SK-N-SH (cell line): ENCODE measurements at regions not wholly inside any gene's neighbourhood (a gene's known extent, or its start where the extent isn't known, plus 50 kb on each side); places are given as distances from the start of the nearest gene placed in this dataset.

Source experiments
- CTCF ChIA-PET: fragments of 300-600, 350-600 bp; formaldehyde crosslinking; extraction: SDS; loops from one replicate; lab custom pipeline; 2021; lab: Yijun Ruan, JAX
- POLR2A ChIA-PET: fragments of 350-600 bp; sonication (Branson Sonifier 250); formaldehyde crosslinking; extraction: SDS; loops from one replicate; lab custom pipeline; 2020; ENCODE audit warnings: antibody characterized with exemption, inconsistent platforms; lab: Yijun Ruan, JAX
- DNase-seq: peaks from one replicate; pipeline ENCODE4 v3.0.0; 2012
- H2AFZ ChIP-seq: fragments of 200-600 bp; sonication (generic); 2 replicates; pipeline ENCODE4 v1.8.1; 2016; ENCODE audit warnings: antibody characterized with exemption, mild to moderate bottlenecking, low read depth
- H3F3A ChIP-seq: fragments of 200-600 bp; sonication (generic); replicated peaks from 2 replicates; pipeline ENCODE3; 2016; ENCODE audit warnings: antibody characterized with exemption, mild to moderate bottlenecking; ENCODE audit not compliant: insufficient read depth
- H3K27ac ChIP-seq, 2 experiments: fragments of 200-500 bp in 1 of 2; fragments of 200-600 bp in 1 of 2; sonication (Bioruptor generic) in 1 of 2; sonication (generic), shearing (Covaris generic) in 1 of 2; 2 replicates each; pipeline versions ENCODE4 v1.5.1 to v1.6.1; 2014 to 2016; ENCODE audit warnings: low read depth in 2 of 2, inconsistent platforms in 1 of 2, low read length in 1 of 2, mild to moderate bottlenecking in 1 of 2, mixed read lengths in 1 of 2
- H3K27me3 ChIP-seq: fragments of 200-600 bp; sonication (generic), shearing (Covaris generic); 2 replicates; pipeline ENCODE4 v1.6.1; 2016; ENCODE audit warnings: mixed run types; ENCODE audit not compliant: insufficient read depth
- H3K36me3 ChIP-seq, 2 experiments: fragments of 200-500 bp in 1 of 2; fragments of 200-600 bp in 1 of 2; sonication (Bioruptor generic) in 1 of 2; sonication (generic) in 1 of 2; replicated peaks in 1 of 2; 2 replicates each; pipeline versions ENCODE3 to v1.5.1; 2014 to 2016; ENCODE audit warnings: low read length in 1 of 2, mild to moderate bottlenecking in 1 of 2; ENCODE audit not compliant: insufficient read depth in 2 of 2, control insufficient read depth in 1 of 2
- H3K4me1 ChIP-seq, 2 experiments: fragments of 200-500 bp in 1 of 2; fragments of 200-600 bp in 1 of 2; sonication (Bioruptor generic) in 1 of 2; sonication (generic), shearing (Covaris generic) in 1 of 2; 2 replicates each; pipeline versions ENCODE4 v1.5.1 to v1.6.1; 2014 to 2016; ENCODE audit warnings: low read depth in 1 of 2, low read length in 1 of 2, mixed run types in 1 of 2; ENCODE audit not compliant: insufficient read depth in 2 of 2, control insufficient read depth in 1 of 2
- H3K4me2 ChIP-seq: fragments of 200-600 bp; sonication (generic), shearing (Covaris generic); 2 replicates; pipeline ENCODE4 v1.6.1; 2017; ENCODE audit warnings: mixed run types
- H3K4me3 ChIP-seq, 2 experiments: fragments of 200-500 bp in 1 of 2; fragments of 200-600 bp in 1 of 2; sonication (Bioruptor generic) in 1 of 2; sonication (generic), shearing (Covaris generic) in 1 of 2; 2 replicates each; pipeline versions ENCODE4 v1.5.1 to v1.8.1; 2014 to 2016; ENCODE audit warnings: low read depth in 2 of 2, inconsistent platforms in 1 of 2, low read length in 1 of 2, mild to moderate bottlenecking in 1 of 2, mixed read lengths in 1 of 2, moderate library complexity in 1 of 2
- H3K79me2 ChIP-seq: fragments of 200-600 bp; sonication (generic); 2 replicates; pipeline ENCODE4 v1.8.1; 2017; ENCODE audit warnings: mild to moderate bottlenecking; ENCODE audit not compliant: insufficient read depth
- H3K9ac ChIP-seq: fragments of 200-600 bp; sonication (generic); 2 replicates; pipeline ENCODE4 v1.6.1; 2017; ENCODE audit warnings: mixed run types
- H3K9me2 ChIP-seq: fragments of 200-600 bp; sonication (generic); 2 replicates; pipeline ENCODE4 v1.6.1; 2017; ENCODE audit warnings: mixed run types
- H3K9me3 ChIP-seq: fragments of 200-600 bp; sonication (generic); 2 replicates; pipeline ENCODE4 v1.6.1; 2017; ENCODE audit warnings: mixed run types, mild to moderate bottlenecking, moderate library complexity
- H4K20me1 ChIP-seq: fragments of 200-600 bp; sonication (generic); 2 replicates; pipeline ENCODE4 v1.6.1; 2017; ENCODE audit warnings: mild to moderate bottlenecking, mixed run types; ENCODE audit not compliant: insufficient read depth
- CHD2 ChIP-seq: fragments of 150-350 bp; IDR thresholded peaks from 2 replicates; pipeline ENCODE4 v1.6.1; 2018; ENCODE audit warnings: low read length; ENCODE audit not compliant: partially characterized antibody
- FOXM1 ChIP-seq: IDR thresholded peaks from 2 replicates; pipeline ENCODE4 v1.4.0; 2012; ENCODE audit warnings: low read depth, mild to moderate bottlenecking
- JUND ChIP-seq: IDR thresholded peaks from 2 replicates; pipeline ENCODE4 v1.4.0; 2012
- NFIC ChIP-seq: IDR thresholded peaks from 2 replicates; pipeline ENCODE4 v1.4.0; 2012; ENCODE audit warnings: borderline replicate concordance
- PBX3 ChIP-seq: IDR thresholded peaks from 2 replicates; pipeline ENCODE4; 2012
- RAD21 ChIP-seq: IDR thresholded peaks from 2 replicates; pipeline ENCODE4 v1.6.1; 2012; ENCODE audit warnings: mild to moderate bottlenecking, low read length
- RCOR1 ChIP-seq: fragments of 150-350 bp; IDR thresholded peaks from 2 replicates; pipeline ENCODE4 v1.6.1; 2017; ENCODE audit warnings: antibody characterized with exemption, low read length
- RXRA ChIP-seq: IDR thresholded peaks from 2 replicates; pipeline ENCODE4 v1.4.0; 2012; ENCODE audit warnings: low read depth, mild to moderate bottlenecking, borderline replicate concordance
- SIN3A ChIP-seq: IDR thresholded peaks from 2 replicates; pipeline ENCODE4 v1.6.1; 2012; ENCODE audit warnings: low read depth, mild to moderate bottlenecking, low read length, moderate library complexity, borderline replicate concordance
- SMC3 ChIP-seq: IDR thresholded peaks from 2 replicates; pipeline ENCODE4 v1.6.1; 2012; ENCODE audit warnings: low read depth, low read length, improper control_type of control experiment
- TCF12 ChIP-seq: IDR thresholded peaks from 2 replicates; pipeline ENCODE4 v1.4.0; 2012
- TEAD4 ChIP-seq: IDR thresholded peaks from 2 replicates; pipeline ENCODE4 v1.4.0; 2012; ENCODE audit warnings: mild to moderate bottlenecking, borderline replicate concordance; ENCODE audit not compliant: insufficient read depth
- USF1 ChIP-seq: IDR thresholded peaks from 2 replicates; pipeline ENCODE4 v1.4.0; 2012; ENCODE audit warnings: low read depth, borderline replicate concordance
- USF2 ChIP-seq: fragments of 150-350 bp; IDR thresholded peaks from 2 replicates; pipeline ENCODE4 v1.6.1; 2017; ENCODE audit warnings: antibody characterized with exemption, low read length, low read depth, borderline replicate concordance
- WGBS: methylation state at CpG from one replicate; pipeline ENCODE4 v1.1.6; 2017; ENCODE audit warnings: low lambda C conversion rate; 5-methylcytosine and 5-hydroxymethylcytosine counted together
- TF ChIP-seq, protein P1 (sequence below): IDR thresholded peaks from 2 replicates; pipeline ENCODE4 v1.4.0; 2012; ENCODE audit warnings: low read depth
- TF ChIP-seq, protein P2 (sequence below): fragments of 150-350 bp; IDR thresholded peaks from 2 replicates; pipeline ENCODE4 v1.6.1; 2016; ENCODE audit warnings: mild to moderate bottlenecking, low read depth, low read length

GRCh38 chr7:114766041-114766356 lies 155.9 kb upstream of the MDFIC start:
- H3K9ac ChIP-seq = no peak overlapping the region
- H3K9me2 ChIP-seq = no peaks in the 10 kb centered on the region
- H2AFZ ChIP-seq = no peak overlapping the region
- WGBS = 6% methylated on average over 5 of the region's 5 CpGs
- H3K4me2 ChIP-seq = no peak overlapping the region
- no peak for TF ChIP-seq JUND
- no peak for TF ChIP-seq RXRA
- TF ChIP-seq, protein P1, sequence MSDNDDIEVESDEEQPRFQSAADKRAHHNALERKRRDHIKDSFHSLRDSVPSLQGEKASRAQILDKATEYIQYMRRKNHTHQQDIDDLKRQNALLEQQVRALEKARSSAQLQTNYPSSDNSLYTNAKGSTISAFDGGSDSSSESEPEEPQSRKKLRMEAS = no peak
- no peak for TF ChIP-seq CHD2
- TF ChIP-seq TCF12 = no peak
- TF ChIP-seq SMC3 = no peak
- no peak for TF ChIP-seq RCOR1
- no peak for TF ChIP-seq TEAD4
- no peak for DNase-seq
- H3K4me3 ChIP-seq = no peak overlapping the region
- H3K79me2 ChIP-seq = no peaks in the 10 kb centered on the region
- no peak overlapping the region for H3K27ac ChIP-seq
- H3F3A ChIP-seq = no peaks in the 10 kb centered on the region
- no peaks in the 10 kb centered on the region for H3K4me1 ChIP-seq
- ChIA-PET CTCF (no interaction called here), POLR2A (no interaction called here)
- H3K27me3 ChIP-seq = no peaks in the 10 kb centered on the region
- H4K20me1 ChIP-seq = no peaks in the 10 kb centered on the region
- H3K36me3 ChIP-seq = no peaks in the 10 kb centered on the region
- no peaks in the 10 kb centered on the region for H3K9me3 ChIP-seq

DNA sequence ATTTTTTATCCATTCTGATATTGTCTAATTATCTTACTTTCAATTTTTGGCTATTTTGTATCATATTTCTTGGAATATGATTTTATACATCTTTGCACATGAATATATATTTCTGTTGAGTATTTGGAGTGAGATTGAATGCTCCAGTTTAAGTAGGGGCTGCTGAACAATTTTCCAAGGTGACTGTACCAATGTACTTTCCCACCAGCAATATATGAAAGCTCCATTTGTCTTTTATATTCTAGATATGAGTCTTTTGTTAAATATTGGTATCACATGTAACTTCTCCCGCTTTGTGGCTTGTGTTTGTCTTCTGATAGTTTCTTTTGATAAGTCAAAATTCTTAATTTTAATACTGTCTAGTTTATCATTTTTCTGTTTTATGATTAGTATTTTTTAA lies 144.6 kb upstream of the MDFIC start:
- Histone ChIP-seq H3K9me2 (no peaks in the 10 kb centered on the region), H3K4me3 (no peak overlapping the region), H3K4me1 (no peaks in the 10 kb centered on the region), H3K9me3 (no peaks in the 10 kb centered on the region), H3F3A (no peaks in the 10 kb centered on the region), H2AFZ (no peak overlapping the region), H4K20me1 (no peaks in the 10 kb centered on the region), H3K27me3 (no peaks in the 10 kb centered on the region), H3K9ac (no peak overlapping the region), H3K79me2 (no peaks in the 10 kb centered on the region), H3K27ac (no peak overlapping the region), H3K36me3 (no peaks in the 10 kb centered on the region), H3K4me2 (no peak overlapping the region)
- no peak for DNase-seq
- CTCF ChIA-PET = interaction anchor here (1.2 kb wide), 1 partner anchor 20 kb away, joined by 3 read pairs; no protein-coding TSS in a partner anchor
- TF ChIP-seq, protein P2, sequence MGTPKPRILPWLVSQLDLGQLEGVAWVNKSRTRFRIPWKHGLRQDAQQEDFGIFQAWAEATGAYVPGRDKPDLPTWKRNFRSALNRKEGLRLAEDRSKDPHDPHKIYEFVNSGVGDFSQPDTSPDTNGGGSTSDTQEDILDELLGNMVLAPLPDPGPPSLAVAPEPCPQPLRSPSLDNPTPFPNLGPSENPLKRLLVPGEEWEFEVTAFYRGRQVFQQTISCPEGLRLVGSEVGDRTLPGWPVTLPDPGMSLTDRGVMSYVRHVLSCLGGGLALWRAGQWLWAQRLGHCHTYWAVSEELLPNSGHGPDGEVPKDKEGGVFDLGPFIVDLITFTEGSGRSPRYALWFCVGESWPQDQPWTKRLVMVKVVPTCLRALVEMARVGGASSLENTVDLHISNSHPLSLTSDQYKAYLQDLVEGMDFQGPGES = no peak
- POLR2A ChIA-PET = no interaction called here
- 7% methylated on average over 1 of the region's 1 CpG for WGBS

DNA sequence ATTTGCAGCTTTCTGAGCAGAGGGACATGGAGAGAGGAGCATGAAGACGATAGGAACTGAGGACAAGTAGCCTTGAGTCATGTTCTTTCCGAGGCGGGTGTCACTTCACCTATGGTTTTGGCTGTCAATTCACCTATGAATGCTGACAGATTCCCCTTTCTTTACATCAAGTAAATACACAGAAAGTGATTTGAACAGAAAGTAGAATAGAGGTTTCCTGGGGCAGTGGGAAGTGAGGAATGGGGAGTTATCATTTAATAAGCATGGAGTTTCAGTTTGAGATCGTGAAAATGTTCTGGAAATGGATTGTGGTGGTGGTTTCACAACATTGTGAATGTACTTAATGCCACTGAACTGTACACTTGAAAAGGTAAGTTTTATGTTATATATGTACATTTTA lies 138.4 kb upstream of the MDFIC start:
- Histone ChIP-seq H3K36me3 (no peaks in the 10 kb centered on the region), H3K79me2 (no peaks in the 10 kb centered on the region), H3K9me3 (no peaks in the 10 kb centered on the region), H3F3A (no peaks in the 10 kb centered on the region), H3K27ac (no peak overlapping the region), H3K4me1 (no peaks in the 10 kb centered on the region), H3K4me2 (peak overlapping the region; percentile 45; the same call in 1 of the 2 replicates), H2AFZ (no peak overlapping the region), H3K27me3 (no peaks in the 10 kb centered on the region), H3K9me2 (no peaks in the 10 kb centered on the region), H4K20me1 (no peaks in the 10 kb centered on the region), H3K4me3 (peak overlapping the region; percentile 2 to 40; a peak in 3 of 4 replicates), H3K9ac (no peak overlapping the region)
- POLR2A ChIA-PET = no interaction called here
- CTCF ChIA-PET = no interaction called here
- 7% methylated on average over 4 of the region's 4 CpGs for WGBS
- DNase-seq = no peak
- TF ChIP-seq RAD21 = no peak
- TF ChIP-seq FOXM1 = no peak
- TF ChIP-seq, protein P2 = no peak
- TF ChIP-seq, protein P1 = no peak
- no peak for TF ChIP-seq NFIC
- TF ChIP-seq PBX3 = no peak
- TF ChIP-seq SMC3 = no peak
- no peak for TF ChIP-seq SIN3A
- TF ChIP-seq USF1 = no peak
- TF ChIP-seq TCF12 = no peak
- TF ChIP-seq USF2 = no peak
